HCT116 (cell line): ENCODE measurements at regions not wholly inside any gene's neighbourhood (a gene's known extent, or its start where the extent isn't known, plus 50 kb on each side); places are given as distances from the start of the nearest gene placed in this dataset.

ENCODE experiments used
- ATAC-seq: fragments of 200-7000 bp; cut with Tn5 transposase; 2 replicates; pipeline ENCODE4 v1.9.1; 2020; ENCODE audit warnings: mild to moderate bottlenecking, moderate library complexity
- BruUV-seq: library from RNA; stranded (reverse); fragments of 400-500 nt; replicated peaks from 2 replicates; lab custom pipeline; 2021; lab: Mats Ljungman, UMichigan
- CTCF ChIA-PET: fragments of 300-600 bp; sonication (Branson Sonifier 250); formaldehyde crosslinking; loops from one replicate; lab custom pipeline; 2021; ENCODE audit warnings: antibody characterized with exemption; lab: Charles Lee
- POLR2A ChIA-PET: fragments of 300-600, 350-600 bp; sonication (Branson Sonifier 250); formaldehyde crosslinking; loops from one replicate; lab custom pipeline; 2021; ENCODE audit warnings: antibody characterized with exemption; lab: Charles Lee
- RAD21 ChIA-PET, 2 experiments: fragments of 300-600 bp; sonication (Branson Sonifier 250); formaldehyde crosslinking; loops; one replicate each; lab custom pipeline; 2023; ENCODE audit warnings: low total read pairs in 2 of 2; ENCODE audit not compliant: uncharacterized antibody in 2 of 2, unreplicated experiment in 2 of 2, low non-redundant PET in 1 of 2; lab: Charles Lee
- DNase-seq: peaks from one replicate; pipeline ENCODE4 v3.0.0-alpha.2; 2010; ENCODE audit warnings: low read depth, low spot score
- H2AFZ ChIP-seq: fragments of 200-600 bp; shearing (Covaris generic), sonication (generic); 2 replicates; pipeline ENCODE4 v1.6.1; 2017; ENCODE audit warnings: low read depth, mixed run types, mixed read lengths, antibody characterized with exemption, low read length; ENCODE audit not compliant: poor library complexity, severe bottlenecking
- H3K27ac ChIP-seq: 2 replicates; pipeline ENCODE4 v1.5.1; 2012; ENCODE audit warnings: low read depth, low read length
- H3K27me3 ChIP-seq: fragments of 200-600 bp; sonication (generic); 2 replicates; pipeline ENCODE4 v1.6.1; 2016; ENCODE audit warnings: mixed run types, low read length, mixed read lengths; ENCODE audit not compliant: insufficient read depth
- H3K36me3 ChIP-seq, 2 experiments: fragments of 200-500 bp in 1 of 2; fragments of 200-600 bp in 1 of 2; sonication (Bioruptor generic) in 1 of 2; sonication (generic) in 1 of 2; 2 replicates each; pipeline versions ENCODE4 v1.5.1 to v1.6.1; 2014 to 2016; ENCODE audit warnings: low read length in 2 of 2, inconsistent platforms in 1 of 2, mixed read lengths in 1 of 2, mixed run types in 1 of 2; ENCODE audit not compliant: insufficient read depth in 2 of 2, control insufficient read depth in 1 of 2
- H3K4me1 ChIP-seq, 2 experiments: fragments of 200-600 bp in 1 of 2; sonication (generic) in 1 of 2; 2 replicates each; pipeline versions ENCODE4 v1.5.1 to v1.6.1; 2012 to 2017; ENCODE audit warnings: low read length in 2 of 2, inconsistent platforms in 1 of 2, mild to moderate bottlenecking in 1 of 2, mixed read lengths in 1 of 2, mixed run types in 1 of 2, moderate library complexity in 1 of 2; ENCODE audit not compliant: insufficient read depth in 2 of 2, control insufficient read depth in 1 of 2
- H3K4me2 ChIP-seq: fragments of 200-600 bp; sonication (generic); 2 replicates; pipeline ENCODE4 v1.6.1; 2017; ENCODE audit warnings: mixed run types, low read length, mixed read lengths
- H3K4me3 ChIP-seq, 2 experiments: fragments of 200-600 bp in 1 of 2; sonication (generic) in 1 of 2; replicated peaks in 1 of 2; 2 replicates each; pipeline ENCODE4 v1.5.1; 2011 to 2016; ENCODE audit warnings: low read length in 2 of 2, control low read depth in 1 of 2, low read depth in 1 of 2, mild to moderate bottlenecking in 1 of 2, mixed read lengths in 1 of 2, mixed run types in 1 of 2
- H3K79me2 ChIP-seq: fragments of 200-600 bp; sonication (generic); 2 replicates; pipeline ENCODE4 v1.6.1; 2017; ENCODE audit warnings: mild to moderate bottlenecking, mixed run types, low read length, moderate library complexity, mixed read lengths; ENCODE audit not compliant: insufficient read depth
- H3K9ac ChIP-seq: fragments of 200-600 bp; sonication (generic); 2 replicates; pipeline ENCODE4 v1.6.1; 2016; ENCODE audit warnings: low read length, mixed read lengths
- H3K9me2 ChIP-seq: fragments of 200-600 bp; sonication (generic), shearing (Covaris generic); 2 replicates; pipeline ENCODE4 v1.6.1; 2017; ENCODE audit warnings: mixed run types, mild to moderate bottlenecking, moderate library complexity; ENCODE audit not compliant: insufficient read depth
- H3K9me3 ChIP-seq, 2 experiments: fragments of 200-500 bp in 1 of 2; fragments of 200-600 bp in 1 of 2; sonication (Bioruptor generic) in 1 of 2; sonication (generic) in 1 of 2; 2 replicates each; pipeline ENCODE4 v1.6.1; 2014 to 2017; ENCODE audit warnings: low read length in 2 of 2, mixed read lengths in 2 of 2, inconsistent platforms in 1 of 2, low read depth in 1 of 2, mild to moderate bottlenecking in 1 of 2, mixed run types in 1 of 2, moderate library complexity in 1 of 2; ENCODE audit not compliant: control insufficient read depth in 1 of 2, insufficient read depth in 1 of 2
- H4K20me1 ChIP-seq: fragments of 200-600 bp; sonication (generic), shearing (Covaris generic); 2 replicates; pipeline ENCODE4 v1.6.1; 2017; ENCODE audit warnings: mixed run types, mild to moderate bottlenecking, moderate library complexity; ENCODE audit not compliant: insufficient read depth
- CEBPB ChIP-seq: IDR thresholded peaks from 2 replicates; pipeline ENCODE4 v1.6.1; 2012; ENCODE audit warnings: low read depth
- EZH2 ChIP-seq: fragments of 200-600 bp; sonication (generic); IDR thresholded peaks from 2 replicates; pipeline ENCODE4 v1.6.1; 2017; ENCODE audit warnings: antibody characterized with exemption, mixed run types
- JUND ChIP-seq: IDR thresholded peaks from 2 replicates; pipeline ENCODE4 v1.6.1; 2012
- RAD21 ChIP-seq: IDR thresholded peaks from 2 replicates; pipeline ENCODE4 v1.6.1; 2012; ENCODE audit warnings: low read depth, mild to moderate bottlenecking
- SIN3A ChIP-seq: IDR thresholded peaks from 2 replicates; pipeline ENCODE4 v1.6.1; 2012; ENCODE audit warnings: low read depth
- SP1 ChIP-seq: IDR thresholded peaks from 2 replicates; pipeline ENCODE4 v1.6.1; 2012; ENCODE audit warnings: low read depth
- TCF7L2 ChIP-seq: IDR thresholded peaks from 2 replicates; pipeline ENCODE4 v1.7.0; 2011; ENCODE audit warnings: borderline replicate concordance, inconsistent platforms; ENCODE audit not compliant: insufficient read depth, insufficient read length; ENCODE audit errors: extremely low read depth
- YY1 ChIP-seq: IDR thresholded peaks from 2 replicates; pipeline ENCODE4 v1.6.1; 2011; ENCODE audit warnings: low read length, low read depth, moderate library complexity, mild to moderate bottlenecking; ENCODE audit not compliant: insufficient replicate concordance; ENCODE audit errors: extremely low read depth
- ZFX ChIP-seq: fragments of 450-650 bp; IDR thresholded peaks from 2 replicates; pipeline ENCODE4 v1.6.1; 2017
- ZNF274 ChIP-seq: fragments of 200-500 bp; sonication (Bioruptor generic); IDR thresholded peaks from 2 replicates; pipeline ENCODE4 v1.6.1; 2014; ENCODE audit warnings: mild to moderate bottlenecking, low read depth, low read length, inconsistent platforms
- intact Hi-C: fragments of 100-400 bp; cut with micrococcal nuclease; formaldehyde crosslinking; loops from 2 replicates; pipeline ENCODE4 v1.10.0; 2022
- TF ChIP-seq, protein P1 (sequence below), 3 experiments: fragments of 200-600 bp in 1 of 3; sonication (generic) in 1 of 3; IDR thresholded peaks in 2 of 3; conservative IDR thresholded peaks in 1 of 3; 2 replicates each; pipeline ENCODE4 v1.5.1; 2012 to 2017; ENCODE audit warnings: low read depth in 2 of 3, low read length in 2 of 3, antibody characterized with exemption in 1 of 3, borderline replicate concordance in 1 of 3, control low read depth in 1 of 3, mild to moderate bottlenecking in 1 of 3, mixed read lengths in 1 of 3, mixed run types in 1 of 3, moderate library complexity in 1 of 3; ENCODE audit not compliant: insufficient read depth in 1 of 3
- TF ChIP-seq, protein P2 (sequence below): IDR thresholded peaks from 2 replicates; pipeline ENCODE4 v1.6.1; 2011; ENCODE audit warnings: mild to moderate bottlenecking, low read length, moderate library complexity; ENCODE audit not compliant: insufficient replicate concordance; ENCODE audit errors: extremely low read depth

DNA sequence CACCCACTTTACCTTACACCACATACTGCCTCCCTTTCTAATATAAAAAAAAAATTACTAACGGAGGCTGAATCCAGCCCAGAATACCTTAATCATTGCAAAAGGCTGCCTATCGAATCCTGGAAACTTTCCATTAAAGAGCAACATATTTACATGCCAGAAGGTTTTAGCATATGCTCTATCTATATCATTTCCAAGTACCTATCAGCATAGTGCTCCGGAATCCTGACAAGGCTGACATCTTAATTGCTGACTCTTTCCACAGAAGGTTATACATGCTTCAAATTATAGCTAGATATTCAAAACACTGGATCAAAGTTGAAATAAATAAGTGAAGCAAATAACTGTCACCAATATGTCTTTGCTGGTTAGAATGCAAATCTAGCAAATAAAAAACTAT, 170.9 kb upstream of the CDK1 start:
- H3K4me3 ChIP-seq = no peak overlapping the region
- H3K27ac ChIP-seq = no peak overlapping the region
- H3K9me3 ChIP-seq = no peaks in the 10 kb centered on the region
- intact Hi-C loops = no loop called here
- peaks cover 5 to 13% of the 10 kb centered on the region in 2 experiments; a peak in 3 of 4 replicates for H3K4me1 ChIP-seq
- H3K27me3 ChIP-seq = no peaks in the 10 kb centered on the region
- H3K4me2 ChIP-seq = no peak overlapping the region
- ChIA-PET RAD21 (no interaction called here), CTCF (no interaction called here), POLR2A (no interaction called here)
- DNase-seq (no peak), ATAC-seq (no peak)
- H3K9ac ChIP-seq = no peak overlapping the region
- H2AFZ ChIP-seq = no peak overlapping the region
- H4K20me1 ChIP-seq = no peaks in the 10 kb centered on the region
- H3K9me2 ChIP-seq = no peaks in the 10 kb centered on the region
- no peaks in the 10 kb centered on the region for H3K79me2 ChIP-seq
- H3K36me3 ChIP-seq = no peaks in the 10 kb centered on the region
- BruUV-seq = no TSS peak
- TF ChIP-seq, protein P1, sequence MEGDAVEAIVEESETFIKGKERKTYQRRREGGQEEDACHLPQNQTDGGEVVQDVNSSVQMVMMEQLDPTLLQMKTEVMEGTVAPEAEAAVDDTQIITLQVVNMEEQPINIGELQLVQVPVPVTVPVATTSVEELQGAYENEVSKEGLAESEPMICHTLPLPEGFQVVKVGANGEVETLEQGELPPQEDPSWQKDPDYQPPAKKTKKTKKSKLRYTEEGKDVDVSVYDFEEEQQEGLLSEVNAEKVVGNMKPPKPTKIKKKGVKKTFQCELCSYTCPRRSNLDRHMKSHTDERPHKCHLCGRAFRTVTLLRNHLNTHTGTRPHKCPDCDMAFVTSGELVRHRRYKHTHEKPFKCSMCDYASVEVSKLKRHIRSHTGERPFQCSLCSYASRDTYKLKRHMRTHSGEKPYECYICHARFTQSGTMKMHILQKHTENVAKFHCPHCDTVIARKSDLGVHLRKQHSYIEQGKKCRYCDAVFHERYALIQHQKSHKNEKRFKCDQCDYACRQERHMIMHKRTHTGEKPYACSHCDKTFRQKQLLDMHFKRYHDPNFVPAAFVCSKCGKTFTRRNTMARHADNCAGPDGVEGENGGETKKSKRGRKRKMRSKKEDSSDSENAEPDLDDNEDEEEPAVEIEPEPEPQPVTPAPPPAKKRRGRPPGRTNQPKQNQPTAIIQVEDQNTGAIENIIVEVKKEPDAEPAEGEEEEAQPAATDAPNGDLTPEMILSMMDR (IDR thresholded peaks at IDR 0.05 in 2 of 3, conservative IDR thresholded peaks at IDR 0.05 in 1 of 3; ENCODE audit: borderline replicate concordance in 1 of 3, insufficient read depth in 1 of 3, low read depth in 2 of 3, low read length in 2 of 3) = no peak
- TF ChIP-seq SP1 (no peak), ZNF274 (no peak), YY1 (no peak), JUND (no peak), RAD21 (no peak), EZH2 (no peak), SIN3A (no peak), TCF7L2 (no peak), CEBPB (no peak), ZFX (no peak)
- TF ChIP-seq, protein P2, sequence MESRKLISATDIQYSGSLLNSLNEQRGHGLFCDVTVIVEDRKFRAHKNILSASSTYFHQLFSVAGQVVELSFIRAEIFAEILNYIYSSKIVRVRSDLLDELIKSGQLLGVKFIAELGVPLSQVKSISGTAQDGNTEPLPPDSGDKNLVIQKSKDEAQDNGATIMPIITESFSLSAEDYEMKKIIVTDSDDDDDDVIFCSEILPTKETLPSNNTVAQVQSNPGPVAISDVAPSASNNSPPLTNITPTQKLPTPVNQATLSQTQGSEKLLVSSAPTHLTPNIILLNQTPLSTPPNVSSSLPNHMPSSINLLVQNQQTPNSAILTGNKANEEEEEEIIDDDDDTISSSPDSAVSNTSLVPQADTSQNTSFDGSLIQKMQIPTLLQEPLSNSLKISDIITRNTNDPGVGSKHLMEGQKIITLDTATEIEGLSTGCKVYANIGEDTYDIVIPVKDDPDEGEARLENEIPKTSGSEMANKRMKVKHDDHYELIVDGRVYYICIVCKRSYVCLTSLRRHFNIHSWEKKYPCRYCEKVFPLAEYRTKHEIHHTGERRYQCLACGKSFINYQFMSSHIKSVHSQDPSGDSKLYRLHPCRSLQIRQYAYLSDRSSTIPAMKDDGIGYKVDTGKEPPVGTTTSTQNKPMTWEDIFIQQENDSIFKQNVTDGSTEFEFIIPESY = no peak
